ENCODE measurements at regions not wholly inside any gene's neighbourhood (a gene's known extent, or its start where the extent isn't known, plus 50 kb on each side); places are given as distances from the start of the nearest gene placed in this dataset.

- no peak for TF ChIP-seq CTCF (optimal IDR thresholded peaks at IDR 0.05 in 1 of 3, IDR thresholded peaks at IDR 0.05 in 1 of 3, conservative IDR thresholded peaks at IDR 0.05 in 1 of 3; ENCODE audit: extremely low read depth in 1 of 3, insufficient read depth in 2 of 3, low read length in 3 of 3)
- TF ChIP-seq EZH2 (IDR thresholded peaks at IDR 0.05; ENCODE audit: low read length): no peak
Measured at GRCh38 chr1:182215764-182216163, 154.3 kb upstream of the ZNF648 start.

Data from keratinocyte (primary cell).